PFSK-1 (cell line): ENCODE measurements at regions not wholly inside any gene's neighbourhood (a gene's known extent, or its start where the extent isn't known, plus 50 kb on each side); places are given as distances from the start of the nearest gene placed in this dataset.

Source experiments
- TAF1 ChIP-seq: IDR thresholded peaks from 2 replicates; pipeline ENCODE4 v1.6.1; 2012; ENCODE audit warnings: low read length, control low read depth, borderline replicate concordance; ENCODE audit not compliant: insufficient read depth
- TF ChIP-seq, protein P1 (sequence below), 2 experiments: IDR thresholded peaks; 2 replicates each; pipeline versions ENCODE4 v1.6.1 to v1.8.0; 2011 to 2012; ENCODE audit warnings: low read depth in 2 of 2, low read length in 2 of 2, control low read depth in 1 of 2, inconsistent platforms in 1 of 2, mild to moderate bottlenecking in 1 of 2, moderate library complexity in 1 of 2; ENCODE audit not compliant: insufficient read depth in 1 of 2

DNA sequence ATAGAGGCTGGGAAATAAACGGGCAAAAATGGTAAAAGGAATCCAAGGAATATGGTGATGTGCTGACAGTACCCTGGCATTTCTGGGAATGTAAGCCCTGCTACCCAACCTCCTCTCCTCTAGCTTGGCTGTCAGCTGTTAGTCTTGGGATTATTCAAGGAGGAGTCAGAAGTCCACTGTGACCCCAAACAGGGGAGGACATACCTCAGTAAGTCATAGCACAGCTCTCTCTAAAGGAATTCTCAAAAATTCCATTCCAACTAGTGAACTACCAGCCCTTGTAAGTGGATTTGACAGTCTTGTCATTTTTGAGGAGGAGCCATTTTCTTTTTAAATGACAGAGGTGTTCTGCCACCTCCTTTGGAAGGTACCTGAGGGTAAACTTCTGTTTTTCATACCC is 207.5 kb downstream of the PDCD6IP start:
- no peak for TF ChIP-seq TAF1
- TF ChIP-seq, protein P1, sequence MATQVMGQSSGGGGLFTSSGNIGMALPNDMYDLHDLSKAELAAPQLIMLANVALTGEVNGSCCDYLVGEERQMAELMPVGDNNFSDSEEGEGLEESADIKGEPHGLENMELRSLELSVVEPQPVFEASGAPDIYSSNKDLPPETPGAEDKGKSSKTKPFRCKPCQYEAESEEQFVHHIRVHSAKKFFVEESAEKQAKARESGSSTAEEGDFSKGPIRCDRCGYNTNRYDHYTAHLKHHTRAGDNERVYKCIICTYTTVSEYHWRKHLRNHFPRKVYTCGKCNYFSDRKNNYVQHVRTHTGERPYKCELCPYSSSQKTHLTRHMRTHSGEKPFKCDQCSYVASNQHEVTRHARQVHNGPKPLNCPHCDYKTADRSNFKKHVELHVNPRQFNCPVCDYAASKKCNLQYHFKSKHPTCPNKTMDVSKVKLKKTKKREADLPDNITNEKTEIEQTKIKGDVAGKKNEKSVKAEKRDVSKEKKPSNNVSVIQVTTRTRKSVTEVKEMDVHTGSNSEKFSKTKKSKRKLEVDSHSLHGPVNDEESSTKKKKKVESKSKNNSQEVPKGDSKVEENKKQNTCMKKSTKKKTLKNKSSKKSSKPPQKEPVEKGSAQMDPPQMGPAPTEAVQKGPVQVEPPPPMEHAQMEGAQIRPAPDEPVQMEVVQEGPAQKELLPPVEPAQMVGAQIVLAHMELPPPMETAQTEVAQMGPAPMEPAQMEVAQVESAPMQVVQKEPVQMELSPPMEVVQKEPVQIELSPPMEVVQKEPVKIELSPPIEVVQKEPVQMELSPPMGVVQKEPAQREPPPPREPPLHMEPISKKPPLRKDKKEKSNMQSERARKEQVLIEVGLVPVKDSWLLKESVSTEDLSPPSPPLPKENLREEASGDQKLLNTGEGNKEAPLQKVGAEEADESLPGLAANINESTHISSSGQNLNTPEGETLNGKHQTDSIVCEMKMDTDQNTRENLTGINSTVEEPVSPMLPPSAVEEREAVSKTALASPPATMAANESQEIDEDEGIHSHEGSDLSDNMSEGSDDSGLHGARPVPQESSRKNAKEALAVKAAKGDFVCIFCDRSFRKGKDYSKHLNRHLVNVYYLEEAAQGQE (IDR thresholded peaks at IDR 0.05; ENCODE audit: insufficient read depth in 1 of 2, low read depth in 2 of 2, low read length in 2 of 2) = no peak
